GM18867 (cell line): ENCODE measurements at regions not wholly inside any gene's neighbourhood (a gene's known extent, or its start where the extent isn't known, plus 50 kb on each side); places are given as distances from the start of the nearest gene placed in this dataset.
"Not testable (repeated sequence)": the region's sequence is repeated elsewhere in the genome, so short reads cannot be mapped to it uniquely, and the experiment has no call there.

Experiments
- ATAC-seq: cut with Tn5 transposase; IDR thresholded peaks from one replicate; pipeline ENCODE4 v1.9.1; 2021; ENCODE audit warnings: mild to moderate bottlenecking, moderate library complexity; ENCODE audit not compliant: unreplicated experiment

GRCh38 chr20:61094581-61094980 is 157.5 kb upstream of the CDH4 start:
- no peak for ATAC-seq

DNA sequence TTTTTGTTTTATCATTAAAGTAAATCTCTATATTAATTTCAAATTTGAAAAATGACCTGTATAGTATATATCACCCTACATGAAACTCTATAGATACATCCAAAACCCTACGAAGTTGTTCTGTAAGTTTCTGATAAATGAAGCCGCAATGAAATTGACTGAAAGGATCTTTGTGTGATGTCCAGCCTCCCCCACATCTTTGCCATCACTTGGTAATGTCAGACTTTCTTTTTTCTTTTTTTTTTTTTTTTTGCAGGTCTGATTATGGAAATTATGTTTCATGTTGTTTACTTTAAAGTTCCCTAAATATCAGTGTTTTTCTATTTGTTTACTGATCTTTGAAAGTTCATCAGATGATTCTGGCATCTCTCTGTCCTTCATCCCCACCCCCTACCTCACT is 155.6 kb upstream of the CDH4 start:
- no peak for ATAC-seq

- ATAC-seq = no peak
Observed at GRCh38 chr20:61099806-61100205, 152.3 kb upstream of the CDH4 start.

DNA sequence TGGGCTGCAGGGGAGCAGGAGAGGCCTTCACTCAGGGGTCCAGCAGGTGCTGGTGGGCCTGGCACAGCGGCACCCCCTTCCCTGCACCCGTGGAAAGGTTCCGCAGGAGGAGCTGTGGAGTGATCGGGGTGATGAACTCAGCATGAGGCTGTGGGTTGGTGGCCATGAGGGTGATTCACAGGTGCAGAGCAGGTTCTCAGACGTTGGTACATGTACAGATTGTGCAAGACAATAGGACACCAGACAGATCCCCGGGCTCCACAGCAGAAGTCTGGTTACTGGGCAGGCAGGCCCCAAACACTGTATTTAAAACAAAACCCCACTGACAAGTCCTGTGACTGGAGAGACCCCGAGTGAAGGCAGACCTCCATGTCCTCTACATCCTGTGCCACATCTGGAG is 151.6 kb upstream of the CDH4 start:
- no peak for ATAC-seq

DNA sequence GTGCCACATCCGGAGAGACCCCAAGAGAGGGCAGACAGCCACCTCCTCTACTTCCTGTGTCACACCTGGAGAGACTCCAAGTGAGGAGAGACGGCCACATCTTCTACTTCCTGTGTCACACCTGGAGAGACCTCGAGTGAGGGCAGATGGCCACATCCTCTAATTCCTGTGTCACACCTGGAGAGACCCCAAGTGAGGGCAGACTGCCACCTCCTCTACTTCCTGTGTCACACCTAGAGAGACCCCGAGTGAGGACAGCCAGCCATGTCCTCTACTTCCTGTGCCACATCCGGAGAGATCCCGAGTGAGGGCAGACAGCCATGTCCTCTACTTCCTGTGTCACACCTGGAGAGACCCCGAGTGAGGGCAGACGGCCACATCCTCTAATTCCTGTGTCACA is 150.7 kb upstream of the CDH4 start:
- not testable (repeated sequence) for ATAC-seq

GRCh38 chr20:61104232-61104631 is 147.8 kb upstream of the CDH4 start:
- ATAC-seq = no peak

DNA sequence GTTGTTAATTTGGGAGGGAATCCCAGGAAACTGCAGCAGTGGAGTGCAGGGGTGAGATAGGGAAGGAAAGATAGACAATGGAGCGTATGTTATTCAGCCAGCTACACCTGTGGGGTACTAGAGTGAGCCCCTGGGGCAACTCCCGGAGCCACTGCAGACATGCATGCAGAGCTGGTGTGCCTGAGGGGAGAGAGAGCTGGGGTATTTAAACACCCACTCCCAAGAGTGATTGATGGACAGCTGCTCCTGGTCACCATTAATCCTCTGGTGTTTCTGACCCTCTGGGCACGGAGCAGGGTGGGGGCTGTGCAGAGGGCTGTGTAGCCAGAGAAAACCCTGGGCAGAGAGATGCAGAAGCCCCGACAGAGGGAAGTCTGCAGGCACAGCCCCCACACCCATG is 146.7 kb upstream of the CDH4 start:
- no peak for ATAC-seq

- no peak for ATAC-seq
Observed at GRCh38 chr20:61106438-61106837, 145.6 kb upstream of the CDH4 start.

- no peak for ATAC-seq
Observed at GRCh38 chr20:61109221-61109805, 142.7 kb upstream of the CDH4 start.

GRCh38 chr20:61112515-61112914 is 139.5 kb upstream of the CDH4 start:
- no peak for ATAC-seq

DNA sequence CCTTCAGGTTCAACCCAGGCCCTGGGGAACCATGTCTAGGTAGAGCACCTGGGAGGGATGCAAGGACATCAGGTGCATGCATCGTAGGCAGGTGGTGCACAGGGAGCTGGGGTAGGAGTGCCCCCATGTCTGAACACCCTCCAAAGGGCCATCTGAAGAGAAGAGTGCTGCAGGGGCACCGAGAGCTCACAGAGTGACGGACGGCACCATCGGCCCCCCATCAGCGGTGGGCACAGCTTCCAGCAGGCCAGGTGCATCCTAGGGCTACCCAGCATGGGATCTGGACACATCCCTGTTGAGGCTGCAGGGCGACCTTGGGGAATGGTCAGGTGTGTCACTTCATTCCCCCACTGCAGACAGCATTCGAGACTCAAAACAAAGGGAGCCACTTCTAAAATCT is 138.3 kb upstream of the CDH4 start:
- ATAC-seq = no peak

DNA sequence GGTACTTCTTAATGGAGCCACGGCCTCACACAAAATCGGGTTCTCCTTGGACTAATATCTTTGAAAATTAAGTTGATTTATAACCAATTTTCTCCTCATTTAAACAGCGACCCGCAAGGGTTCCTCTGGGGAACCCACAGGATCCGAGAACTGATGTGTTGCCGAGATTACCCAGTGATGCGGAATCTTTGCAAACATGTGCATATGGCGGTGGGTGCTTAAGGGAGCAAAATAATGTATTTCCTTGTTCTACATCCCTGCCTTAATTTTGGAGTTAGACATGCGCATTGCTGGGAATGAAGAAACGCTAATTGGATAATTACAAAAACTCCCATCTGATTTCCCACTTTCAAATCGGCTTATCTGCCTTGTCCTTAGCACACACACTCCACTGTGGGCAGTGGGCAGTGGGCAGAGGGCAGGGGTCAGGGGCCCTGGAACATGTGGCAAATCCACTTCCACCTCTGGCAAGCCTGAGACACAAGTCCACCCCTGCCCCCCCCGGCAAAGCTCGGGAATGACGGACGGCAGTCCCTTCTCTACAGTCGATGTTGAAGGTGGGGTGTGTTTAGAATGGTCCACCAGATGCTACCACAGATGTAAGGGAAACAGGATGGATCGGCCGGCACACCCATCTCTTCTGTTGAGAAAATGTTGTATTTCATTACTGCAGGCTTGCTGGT is 137.4 kb upstream of the CDH4 start:
- ATAC-seq = no peak

DNA sequence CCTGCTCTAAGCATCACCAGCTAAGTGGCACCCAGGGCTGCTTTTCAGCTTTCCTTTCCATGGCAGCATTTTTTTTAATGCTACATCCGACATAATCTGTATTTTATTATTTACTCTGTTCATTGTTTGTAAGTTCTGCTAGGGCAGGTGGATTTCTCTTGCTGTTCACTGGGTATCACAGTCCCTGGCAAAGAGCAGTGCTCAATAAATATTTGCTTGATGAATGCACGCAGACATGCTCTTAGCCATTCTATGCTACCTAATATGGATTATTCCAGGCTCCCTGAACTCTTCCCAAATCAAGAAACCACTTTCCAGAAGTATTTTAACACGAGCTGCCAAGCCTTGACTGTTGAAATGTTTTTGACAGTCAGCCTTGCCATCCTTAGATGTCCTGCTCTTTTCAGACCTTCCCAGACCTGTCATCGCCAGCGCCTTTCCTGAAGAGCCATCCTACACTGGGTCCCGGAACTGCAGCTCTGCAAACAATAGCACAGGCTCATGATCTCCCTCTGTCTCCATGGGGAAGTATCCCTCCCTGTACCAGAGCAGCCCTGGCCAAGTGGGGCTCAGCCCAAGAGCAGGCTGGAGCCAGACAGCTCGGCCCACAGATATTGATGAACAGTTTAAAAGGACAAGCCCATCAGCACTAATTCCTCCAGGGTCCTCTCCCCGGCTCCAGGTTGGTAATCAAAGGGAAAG is 136.5 kb upstream of the CDH4 start:
- ATAC-seq = no peak

DNA sequence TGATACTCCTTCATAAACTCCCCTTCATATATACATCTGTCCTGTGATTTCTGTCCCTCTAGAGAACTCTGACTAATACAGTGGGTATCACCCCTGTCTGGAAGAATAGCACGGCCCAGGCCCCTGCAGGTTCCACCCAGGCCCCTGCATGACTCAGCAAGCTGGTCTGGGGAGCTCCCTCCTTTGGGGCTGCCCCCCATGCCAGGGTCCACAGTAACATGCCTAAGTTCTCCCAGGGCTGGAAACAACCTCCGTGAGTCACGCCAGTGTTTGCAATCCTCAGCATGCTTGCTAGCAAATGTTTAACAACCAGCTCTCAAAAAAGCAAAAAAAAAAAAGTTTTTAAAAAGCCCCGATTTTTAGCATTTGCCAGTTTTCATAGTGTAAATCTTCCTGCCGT is 134.3 kb upstream of the CDH4 start:
- no peak for ATAC-seq

- no peak for ATAC-seq
Observed at GRCh38 chr20:61118429-61119224, 133.4 kb upstream of the CDH4 start.

DNA sequence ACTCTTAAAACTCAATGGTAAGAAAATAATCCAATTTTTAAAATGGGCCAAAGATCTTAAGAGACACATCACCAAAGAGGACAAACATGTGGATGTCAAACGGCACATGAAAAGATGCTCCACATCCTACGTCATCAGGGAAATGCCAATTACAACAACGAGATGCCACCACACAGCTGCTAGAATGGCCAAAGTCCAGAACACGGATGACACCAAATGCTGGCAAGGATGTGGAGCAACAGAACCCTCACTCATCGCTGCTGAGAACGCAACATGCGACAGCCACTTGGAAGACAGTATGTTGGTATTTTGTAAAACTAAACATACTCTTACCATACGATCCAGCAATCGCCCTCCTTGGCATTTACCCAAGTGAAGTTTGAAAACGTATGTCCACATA is 132.8 kb upstream of the CDH4 start:
- no peak for ATAC-seq

- no peak for ATAC-seq
Observed at GRCh38 chr20:61119794-61120410, 132.2 kb upstream of the CDH4 start.

GRCh38 chr20:61120595-61121515 is 131.2 kb upstream of the CDH4 start:
- ATAC-seq = no peak

DNA sequence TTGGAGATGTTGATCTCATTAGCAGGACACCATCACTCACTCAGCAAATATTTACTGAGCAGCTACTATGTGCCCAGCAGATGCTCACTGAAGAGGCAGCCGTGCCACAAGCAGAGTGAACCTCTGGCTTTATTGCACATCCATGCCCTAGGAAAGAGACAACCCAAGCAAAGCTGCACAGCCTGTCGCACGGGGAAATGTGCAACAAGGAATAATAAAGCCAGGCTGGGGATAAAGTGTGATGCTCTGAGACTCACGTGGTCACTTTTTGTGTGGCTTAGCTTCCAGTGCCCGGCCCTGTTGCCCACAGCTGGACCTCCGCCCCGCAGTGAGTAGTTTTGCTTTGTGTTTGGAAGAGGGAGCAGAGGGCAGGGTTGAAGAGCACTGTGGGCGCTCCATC is 130.4 kb upstream of the CDH4 start:
- no peak for ATAC-seq

DNA sequence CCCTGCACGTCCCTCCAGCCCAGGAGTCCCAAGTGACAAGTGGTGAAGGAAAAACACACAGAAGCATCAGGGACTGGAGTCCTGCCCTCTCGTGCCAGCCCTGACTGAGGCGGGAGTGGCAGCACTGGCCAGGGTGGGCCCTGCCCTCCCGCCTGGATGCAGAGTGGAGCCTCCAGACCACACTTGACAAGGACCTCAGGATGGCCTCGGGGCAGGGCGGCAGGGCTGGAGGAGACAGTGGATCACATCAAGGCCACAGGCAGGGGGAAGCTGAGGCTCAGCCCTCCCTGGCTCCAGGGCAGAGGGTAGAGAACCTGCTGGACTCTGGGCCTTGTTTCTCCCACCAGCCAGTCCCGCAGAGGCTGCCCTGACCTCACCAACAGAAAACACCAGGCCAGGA is 128.8 kb upstream of the CDH4 start:
- ATAC-seq = no peak
